ENCODE measurements at regions not wholly inside any gene's neighbourhood (a gene's known extent, or its start where the extent isn't known, plus 50 kb on each side); places are given as distances from the start of the nearest gene placed in this dataset.

- H3K27ac ChIP-seq, result no peak overlapping the region
- no peak for DNase-seq
- intact Hi-C loops (cut with DNase I; ENCODE audit: low total_unique reads), result loop anchor here (10.0 kb wide), 1 partner anchor 564 kb away; no protein-coding TSS in a partner anchor
These were observed 61.6 kb upstream of the EDN1 start for GRCh38 chr6:12228447-12229146.

GRCh38 chr6:12229332-12229731 lies 60.8 kb upstream of the EDN1 start:
- 73 to 90% (median 83%) methylated on average over 1 of the region's 1 CpG for WGBS, 5 donors
- TF ChIP-seq POLR2A (IDR thresholded peaks at IDR 0.05), result no peak
- no peaks in the 10 kb centered on the region for H3K27me3 ChIP-seq
- H3K4me1 ChIP-seq, result peaks cover 0 to 15% (median 7%) of the 10 kb centered on the region in 4 donors
- H3K9me3 ChIP-seq, result no peaks in the 10 kb centered on the region
- H3K27ac ChIP-seq, result no peak overlapping the region
- H3K36me3 ChIP-seq, result no peaks in the 10 kb centered on the region
- intact Hi-C loops (cut with DNase I; ENCODE audit: low total_unique reads), result loop anchor here (10.0 kb wide), 1 partner anchor 565 kb away; no protein-coding TSS in a partner anchor
- H3K4me3 ChIP-seq, result no peak overlapping the region
- DNase-seq, result no peak

More at GRCh38 chr6:12228447-12229146, 61.6 kb upstream of the EDN1 start:
- 70 to 87% (median 78%) methylated on average over 13 of the region's 13 CpGs for WGBS, 5 donors
- Histone ChIP-seq H3K36me3 (no peaks in the 10 kb centered on the region), H3K4me1 (peaks cover 0 to 8% (median 2%) of the 10 kb centered on the region in 4 donors), H3K27me3 (no peaks in the 10 kb centered on the region), H3K9me3 (no peaks in the 10 kb centered on the region), H3K4me3 (no peak overlapping the region)
- TF ChIP-seq POLR2AphosphoS5 (IDR thresholded peaks at IDR 0.05) (no peak), POLR2A (IDR thresholded peaks at IDR 0.05) (no peak)

- no peak for DNase-seq
- H3K27ac ChIP-seq, result no peak overlapping the region
- no peaks in the 10 kb centered on the region for H3K36me3 ChIP-seq
- H3K9me3 ChIP-seq, result no peaks in the 10 kb centered on the region
- TF ChIP-seq POLR2A (IDR thresholded peaks at IDR 0.05), result no peak
- TF ChIP-seq EP300 (IDR thresholded peaks at IDR 0.05), result no peak
- no peak for TF ChIP-seq CTCF (IDR thresholded peaks at IDR 0.05)
- no peak for TF ChIP-seq POLR2AphosphoS5 (IDR thresholded peaks at IDR 0.05)
- 78 to 88% (median 84%) methylated on average over 6 of the region's 6 CpGs for WGBS, 5 donors
- peaks cover 0 to 16% (median 7%) of the 10 kb centered on the region in 4 donors for H3K4me1 ChIP-seq
- H3K4me3 ChIP-seq, result no peak overlapping the region
- intact Hi-C loops (cut with DNase I; ENCODE audit: low total_unique reads), result no loop called here
- no peaks in the 10 kb centered on the region for H3K27me3 ChIP-seq
These were observed 59.6 kb upstream of the EDN1 start for GRCh38 chr6:12230523-12230922.

GRCh38 chr6:12232339-12232738 lies 57.8 kb upstream of the EDN1 start:
- intact Hi-C loops (cut with DNase I; ENCODE audit: low total_unique reads), result no loop called here
- H3K9me3 ChIP-seq, result no peaks in the 10 kb centered on the region
- no peak overlapping the region for H3K27ac ChIP-seq
- H3K36me3 ChIP-seq, result no peaks in the 10 kb centered on the region
- no peak overlapping the region for H3K4me3 ChIP-seq
- H3K27me3 ChIP-seq, result no peaks in the 10 kb centered on the region
- peak in 1 of 2 donors; percentile 19 for DNase-seq
- peaks cover 0 to 16% (median 7%) of the 10 kb centered on the region in 4 donors for H3K4me1 ChIP-seq
- TF ChIP-seq CTCF (IDR thresholded peaks at IDR 0.05) (no peak), EP300 (IDR thresholded peaks at IDR 0.05) (no peak), POLR2AphosphoS5 (IDR thresholded peaks at IDR 0.05) (no peak), POLR2A (IDR thresholded peaks at IDR 0.05) (no peak)
- WGBS, 5 donors, result 68 to 86% (median 80%) methylated on average over 3 of the region's 3 CpGs

- H3K4me1 ChIP-seq, result peaks cover 0 to 16% (median 7%) of the 10 kb centered on the region in 4 donors
- 41 to 66% (median 63%) methylated on average over 1 of the region's 1 CpG for WGBS, 5 donors
- no peaks in the 10 kb centered on the region for H3K9me3 ChIP-seq
- no peak overlapping the region for H3K27ac ChIP-seq
- intact Hi-C loops (cut with DNase I; ENCODE audit: low total_unique reads), result no loop called here
- no peak overlapping the region for H3K4me3 ChIP-seq
- no peak for TF ChIP-seq POLR2AphosphoS5 (IDR thresholded peaks at IDR 0.05)
- TF ChIP-seq EP300 (IDR thresholded peaks at IDR 0.05), result no peak
- no peak for TF ChIP-seq CTCF (IDR thresholded peaks at IDR 0.05)
- TF ChIP-seq POLR2A (IDR thresholded peaks at IDR 0.05), result no peak
- H3K27me3 ChIP-seq, result no peaks in the 10 kb centered on the region
- H3K36me3 ChIP-seq, result no peaks in the 10 kb centered on the region
- no peak for DNase-seq
These were observed 57.3 kb upstream of the EDN1 start for GRCh38 chr6:12232821-12233220.

Measured in stomach (tissue), 8 donors.